ENCODE measurements at regions not wholly inside any gene's neighbourhood (a gene's known extent, or its start where the extent isn't known, plus 50 kb on each side); places are given as distances from the start of the nearest gene placed in this dataset.

DNA sequence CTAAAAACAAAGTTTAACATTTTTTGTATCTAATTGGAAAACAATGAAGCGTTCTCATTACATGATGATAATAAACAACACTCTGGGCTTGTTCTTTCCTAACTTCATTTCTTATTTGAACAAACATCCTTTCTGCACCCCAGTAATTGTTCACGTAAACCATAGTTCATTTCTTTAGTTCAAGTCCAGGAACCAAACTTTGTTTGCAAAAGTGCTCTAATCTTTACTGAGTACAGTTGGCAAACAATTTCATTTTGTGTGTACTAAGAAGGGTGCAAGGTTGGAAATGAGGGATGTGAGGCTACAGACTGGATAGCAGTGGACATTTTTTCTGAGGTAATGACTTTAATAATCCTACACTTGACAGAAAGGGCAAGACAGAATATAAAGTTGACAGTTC lies 113.5 kb downstream of the NREP start:
- TF ChIP-seq, protein P1, sequence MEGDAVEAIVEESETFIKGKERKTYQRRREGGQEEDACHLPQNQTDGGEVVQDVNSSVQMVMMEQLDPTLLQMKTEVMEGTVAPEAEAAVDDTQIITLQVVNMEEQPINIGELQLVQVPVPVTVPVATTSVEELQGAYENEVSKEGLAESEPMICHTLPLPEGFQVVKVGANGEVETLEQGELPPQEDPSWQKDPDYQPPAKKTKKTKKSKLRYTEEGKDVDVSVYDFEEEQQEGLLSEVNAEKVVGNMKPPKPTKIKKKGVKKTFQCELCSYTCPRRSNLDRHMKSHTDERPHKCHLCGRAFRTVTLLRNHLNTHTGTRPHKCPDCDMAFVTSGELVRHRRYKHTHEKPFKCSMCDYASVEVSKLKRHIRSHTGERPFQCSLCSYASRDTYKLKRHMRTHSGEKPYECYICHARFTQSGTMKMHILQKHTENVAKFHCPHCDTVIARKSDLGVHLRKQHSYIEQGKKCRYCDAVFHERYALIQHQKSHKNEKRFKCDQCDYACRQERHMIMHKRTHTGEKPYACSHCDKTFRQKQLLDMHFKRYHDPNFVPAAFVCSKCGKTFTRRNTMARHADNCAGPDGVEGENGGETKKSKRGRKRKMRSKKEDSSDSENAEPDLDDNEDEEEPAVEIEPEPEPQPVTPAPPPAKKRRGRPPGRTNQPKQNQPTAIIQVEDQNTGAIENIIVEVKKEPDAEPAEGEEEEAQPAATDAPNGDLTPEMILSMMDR (IDR thresholded peaks at IDR 0.05; ENCODE audit: low read depth, low read length): no peak
- TF ChIP-seq EZH2phosphoT487 (IDR thresholded peaks at IDR 0.05; ENCODE audit: low read depth): no peak
